PFSK-1 (cell line): ENCODE measurements at regions not wholly inside any gene's neighbourhood (a gene's known extent, or its start where the extent isn't known, plus 50 kb on each side); places are given as distances from the start of the nearest gene placed in this dataset.

ENCODE experiments used
- TAF1 ChIP-seq: IDR thresholded peaks from 2 replicates; pipeline ENCODE4 v1.6.1; 2012; ENCODE audit warnings: low read length, control low read depth, borderline replicate concordance; ENCODE audit not compliant: insufficient read depth
- TF ChIP-seq, protein P1 (sequence below), 2 experiments: IDR thresholded peaks; 2 replicates each; pipeline versions ENCODE4 v1.6.1 to v1.8.0; 2011 to 2012; ENCODE audit warnings: low read depth in 2 of 2, low read length in 2 of 2, control low read depth in 1 of 2, inconsistent platforms in 1 of 2, mild to moderate bottlenecking in 1 of 2, moderate library complexity in 1 of 2; ENCODE audit not compliant: insufficient read depth in 1 of 2

DNA sequence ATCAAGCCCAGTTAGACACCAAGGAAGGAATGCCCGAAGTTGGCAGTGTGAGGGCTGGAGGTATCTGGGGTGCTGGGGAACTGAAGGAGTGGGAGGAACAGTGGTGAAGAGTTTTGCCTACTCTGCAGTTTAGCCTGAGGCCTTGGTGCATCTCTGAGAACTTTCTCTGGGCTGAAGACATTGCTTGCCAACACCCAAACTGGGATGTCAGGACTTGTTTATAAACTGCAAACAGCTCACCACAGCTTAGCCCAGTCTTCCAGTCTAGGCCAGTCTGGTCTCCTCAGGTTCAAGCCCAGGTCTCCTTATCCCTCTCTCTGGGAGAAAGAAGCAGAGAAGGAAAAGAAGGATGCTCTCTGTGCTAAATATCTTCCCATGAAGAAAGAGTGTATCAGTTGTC, 68.0 kb upstream of the BOC start:
- TF ChIP-seq TAF1, result no peak
- TF ChIP-seq, protein P1, sequence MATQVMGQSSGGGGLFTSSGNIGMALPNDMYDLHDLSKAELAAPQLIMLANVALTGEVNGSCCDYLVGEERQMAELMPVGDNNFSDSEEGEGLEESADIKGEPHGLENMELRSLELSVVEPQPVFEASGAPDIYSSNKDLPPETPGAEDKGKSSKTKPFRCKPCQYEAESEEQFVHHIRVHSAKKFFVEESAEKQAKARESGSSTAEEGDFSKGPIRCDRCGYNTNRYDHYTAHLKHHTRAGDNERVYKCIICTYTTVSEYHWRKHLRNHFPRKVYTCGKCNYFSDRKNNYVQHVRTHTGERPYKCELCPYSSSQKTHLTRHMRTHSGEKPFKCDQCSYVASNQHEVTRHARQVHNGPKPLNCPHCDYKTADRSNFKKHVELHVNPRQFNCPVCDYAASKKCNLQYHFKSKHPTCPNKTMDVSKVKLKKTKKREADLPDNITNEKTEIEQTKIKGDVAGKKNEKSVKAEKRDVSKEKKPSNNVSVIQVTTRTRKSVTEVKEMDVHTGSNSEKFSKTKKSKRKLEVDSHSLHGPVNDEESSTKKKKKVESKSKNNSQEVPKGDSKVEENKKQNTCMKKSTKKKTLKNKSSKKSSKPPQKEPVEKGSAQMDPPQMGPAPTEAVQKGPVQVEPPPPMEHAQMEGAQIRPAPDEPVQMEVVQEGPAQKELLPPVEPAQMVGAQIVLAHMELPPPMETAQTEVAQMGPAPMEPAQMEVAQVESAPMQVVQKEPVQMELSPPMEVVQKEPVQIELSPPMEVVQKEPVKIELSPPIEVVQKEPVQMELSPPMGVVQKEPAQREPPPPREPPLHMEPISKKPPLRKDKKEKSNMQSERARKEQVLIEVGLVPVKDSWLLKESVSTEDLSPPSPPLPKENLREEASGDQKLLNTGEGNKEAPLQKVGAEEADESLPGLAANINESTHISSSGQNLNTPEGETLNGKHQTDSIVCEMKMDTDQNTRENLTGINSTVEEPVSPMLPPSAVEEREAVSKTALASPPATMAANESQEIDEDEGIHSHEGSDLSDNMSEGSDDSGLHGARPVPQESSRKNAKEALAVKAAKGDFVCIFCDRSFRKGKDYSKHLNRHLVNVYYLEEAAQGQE (IDR thresholded peaks at IDR 0.05; ENCODE audit: insufficient read depth in 1 of 2, low read depth in 2 of 2, low read length in 2 of 2), result no peak
